Mesothelial cell of epicardium (in vitro differentiated cells): ENCODE measurements at regions not wholly inside any gene's neighbourhood (a gene's known extent, or its start where the extent isn't known, plus 50 kb on each side); places are given as distances from the start of the nearest gene placed in this dataset.

Experiments
- DNase-seq, 2 experiments: peaks; one replicate each; pipeline ENCODE4 v3.0.0; 2021; ENCODE audit warnings: low spot score in 2 of 2; ENCODE audit not compliant: unreplicated experiment in 2 of 2
- H3K27ac Mint-ChIP-seq: 2 replicates; pipeline ENCODE4 v1.8.0; 2021; ENCODE audit warnings: mixed read lengths
- H3K27me3 Mint-ChIP-seq: 2 replicates; pipeline ENCODE4 v1.8.0; 2021; ENCODE audit warnings: low read depth, mixed read lengths
- H3K36me3 Mint-ChIP-seq: 2 replicates; pipeline ENCODE4 v1.8.0; 2021; ENCODE audit warnings: mixed read lengths
- H3K4me1 Mint-ChIP-seq: 2 replicates; pipeline ENCODE4 v1.8.0; 2021; ENCODE audit warnings: mixed read lengths
- H3K4me3 Mint-ChIP-seq: 2 replicates; pipeline ENCODE4 v1.8.0; 2021; ENCODE audit warnings: mild to moderate bottlenecking, moderate library complexity, mixed read lengths
- H3K9me3 Mint-ChIP-seq: 2 replicates; pipeline ENCODE4 v1.8.0; 2021; ENCODE audit warnings: mixed read lengths
- TF ChIP-seq, protein P1 (sequence below): fragments of 200-600 bp; sonication (generic); IDR thresholded peaks from one replicate; pipeline ENCODE4 v1.5.0; 2021; ENCODE audit warnings: antibody characterized with exemption; ENCODE audit not compliant: unreplicated experiment

GRCh38 chr10:44572146-44572545, 187.2 kb upstream of the CXCL12 start:
- no peak for DNase-seq
- TF ChIP-seq, protein P1, sequence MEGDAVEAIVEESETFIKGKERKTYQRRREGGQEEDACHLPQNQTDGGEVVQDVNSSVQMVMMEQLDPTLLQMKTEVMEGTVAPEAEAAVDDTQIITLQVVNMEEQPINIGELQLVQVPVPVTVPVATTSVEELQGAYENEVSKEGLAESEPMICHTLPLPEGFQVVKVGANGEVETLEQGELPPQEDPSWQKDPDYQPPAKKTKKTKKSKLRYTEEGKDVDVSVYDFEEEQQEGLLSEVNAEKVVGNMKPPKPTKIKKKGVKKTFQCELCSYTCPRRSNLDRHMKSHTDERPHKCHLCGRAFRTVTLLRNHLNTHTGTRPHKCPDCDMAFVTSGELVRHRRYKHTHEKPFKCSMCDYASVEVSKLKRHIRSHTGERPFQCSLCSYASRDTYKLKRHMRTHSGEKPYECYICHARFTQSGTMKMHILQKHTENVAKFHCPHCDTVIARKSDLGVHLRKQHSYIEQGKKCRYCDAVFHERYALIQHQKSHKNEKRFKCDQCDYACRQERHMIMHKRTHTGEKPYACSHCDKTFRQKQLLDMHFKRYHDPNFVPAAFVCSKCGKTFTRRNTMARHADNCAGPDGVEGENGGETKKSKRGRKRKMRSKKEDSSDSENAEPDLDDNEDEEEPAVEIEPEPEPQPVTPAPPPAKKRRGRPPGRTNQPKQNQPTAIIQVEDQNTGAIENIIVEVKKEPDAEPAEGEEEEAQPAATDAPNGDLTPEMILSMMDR: no peak
- Mint-ChIP-seq H3K27me3 (peaks cover 17% of the 10 kb centered on the region), H3K27ac (no peak overlapping the region), H3K36me3 (no peaks in the 10 kb centered on the region), H3K9me3 (no peaks in the 10 kb centered on the region), H3K4me1 (no peaks in the 10 kb centered on the region), H3K4me3 (no peak overlapping the region)

- H3K27ac Mint-ChIP-seq: no peak overlapping the region
- DNase-seq: no peak
- peaks cover 17% of the 10 kb centered on the region for H3K27me3 Mint-ChIP-seq
- H3K36me3 Mint-ChIP-seq: no peaks in the 10 kb centered on the region
- no peak overlapping the region for H3K4me3 Mint-ChIP-seq
- TF ChIP-seq, protein P1: no peak
- no peaks in the 10 kb centered on the region for H3K4me1 Mint-ChIP-seq
- no peaks in the 10 kb centered on the region for H3K9me3 Mint-ChIP-seq
These were observed 188.9 kb upstream of the CXCL12 start for GRCh38 chr10:44573821-44574220.

DNA sequence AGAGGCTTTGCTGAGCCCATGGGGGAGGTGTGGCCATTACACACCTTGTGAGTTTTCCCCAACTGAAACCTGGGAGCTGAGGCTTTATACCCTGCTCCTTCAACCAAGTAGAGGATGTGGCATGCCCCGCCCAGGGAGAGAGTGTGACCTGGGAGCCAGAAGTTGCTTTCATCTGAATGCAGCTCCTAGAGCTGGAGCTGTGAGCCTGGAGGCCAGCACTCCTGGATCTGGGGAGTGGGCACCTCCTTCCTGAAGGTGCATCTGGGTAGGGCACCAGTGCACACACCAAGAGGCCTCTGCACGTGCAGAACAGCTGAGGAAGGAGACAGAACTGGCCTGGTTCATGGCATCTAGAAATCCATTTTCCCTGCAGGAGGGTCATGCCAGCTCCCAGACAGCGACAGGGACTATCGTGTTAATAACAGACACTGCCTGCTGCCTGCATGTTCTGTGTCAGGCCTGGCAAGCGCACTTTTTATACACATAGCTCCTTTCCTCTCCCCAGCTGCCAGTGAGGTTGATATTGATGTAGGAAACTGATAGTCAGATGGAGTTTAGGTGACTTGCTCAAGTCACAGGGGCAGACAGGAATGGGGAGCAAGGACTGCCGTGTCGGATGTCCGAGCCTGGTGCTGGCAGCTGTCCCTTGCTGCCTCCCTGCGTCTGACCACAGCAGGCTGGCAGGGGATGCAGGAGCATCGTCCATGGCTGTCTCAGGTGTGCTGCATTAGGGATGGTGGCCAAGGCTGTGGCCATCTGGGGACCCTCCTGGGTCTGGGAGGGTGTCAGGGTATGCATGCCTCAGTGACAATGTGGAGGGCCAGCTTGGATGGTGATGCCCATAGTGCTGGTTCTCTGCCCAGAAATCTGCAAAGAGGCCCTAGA, 189.9 kb upstream of the CXCL12 start:
- H3K4me1 Mint-ChIP-seq: no peaks in the 10 kb centered on the region
- H3K9me3 Mint-ChIP-seq: peaks cover 3% of the 10 kb centered on the region
- H3K27ac Mint-ChIP-seq: no peak overlapping the region
- TF ChIP-seq, protein P1: no peak
- no peak for DNase-seq
- H3K36me3 Mint-ChIP-seq: no peaks in the 10 kb centered on the region
- H3K4me3 Mint-ChIP-seq: no peak overlapping the region
- H3K27me3 Mint-ChIP-seq: peaks cover 15% of the 10 kb centered on the region

- DNase-seq: no peak
- Mint-ChIP-seq H3K27me3 (peaks cover 20% of the 10 kb centered on the region), H3K4me3 (no peak overlapping the region), H3K9me3 (peaks cover 3% of the 10 kb centered on the region), H3K36me3 (no peaks in the 10 kb centered on the region), H3K4me1 (no peaks in the 10 kb centered on the region), H3K27ac (no peak overlapping the region)
- TF ChIP-seq, protein P1: no peak
These were observed 190.9 kb upstream of the CXCL12 start for GRCh38 chr10:44575601-44576380.

- Mint-ChIP-seq H3K36me3 (no peaks in the 10 kb centered on the region), H3K27ac (no peak overlapping the region), H3K4me1 (no peaks in the 10 kb centered on the region), H3K27me3 (peaks cover 23% of the 10 kb centered on the region), H3K4me3 (no peak overlapping the region), H3K9me3 (peaks cover 3% of the 10 kb centered on the region)
- no peak for DNase-seq
- TF ChIP-seq, protein P1: no peak
These were observed 191.8 kb upstream of the CXCL12 start for GRCh38 chr10:44576702-44577191.
